ENCODE measurements at regions not wholly inside any gene's neighbourhood (a gene's known extent, or its start where the extent isn't known, plus 50 kb on each side); places are given as distances from the start of the nearest gene placed in this dataset. TPM values are rescaled to one million over a fixed set of nuclear protein-coding genes. Genes with fewer than 3 reads are reported as not detected.

DNA sequence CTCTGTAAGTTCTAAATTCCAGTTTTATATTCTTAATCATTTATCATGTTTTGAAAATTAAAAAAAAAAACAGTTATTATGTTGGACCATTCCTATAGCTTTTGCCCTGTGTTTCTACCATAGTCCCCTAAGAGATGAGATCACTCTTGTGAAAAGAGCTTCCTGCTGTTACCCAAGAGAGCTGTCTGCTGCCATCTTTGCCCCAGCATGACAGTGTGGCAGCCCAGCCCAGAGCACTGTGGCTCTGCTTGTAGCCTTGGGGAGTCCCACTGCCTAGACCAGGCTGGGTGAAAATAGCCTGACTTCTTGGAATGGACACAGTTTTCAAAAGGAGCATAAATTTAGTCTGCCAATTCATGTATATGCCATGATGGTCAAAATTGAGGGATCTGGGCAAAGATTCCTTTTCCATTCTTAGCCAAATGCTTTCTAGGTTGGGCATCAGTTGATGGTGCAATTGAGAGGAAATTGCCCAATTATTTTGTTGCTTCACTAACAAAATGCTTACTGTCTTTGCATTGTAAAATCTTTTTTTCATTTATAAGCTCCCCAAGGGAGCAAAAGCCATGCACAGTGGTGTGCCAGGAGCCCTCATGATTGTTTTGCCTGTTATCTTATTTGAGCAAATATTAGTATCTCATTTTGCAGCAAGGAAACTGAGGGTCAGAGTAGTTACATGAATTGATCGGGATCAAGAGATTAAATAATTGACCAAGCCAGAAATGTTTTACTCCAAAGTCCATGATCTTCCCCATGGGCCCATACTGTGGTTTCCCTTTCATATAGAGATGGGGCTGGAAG, 72.8 kb downstream of the ETS2 start:
- POLR2A ChIA-PET: no interaction called here
- no peaks in the 10 kb centered on the region for H3K27me3 ChIP-seq (ENCODE audit: control insufficient read depth, insufficient read depth, low read length)
- no peak for DNase-seq (ENCODE audit: low read depth)
- CTCF ChIA-PET: interaction anchor here (1.0 to 1.2 kb wide), 2 partner anchors 247 to 259 kb away, joined by 3 to 4 read pairs; no protein-coding TSS in a partner anchor
- no peak overlapping the region for H3K4me3 ChIP-seq (ENCODE audit: low read depth, low read length)
- TF ChIP-seq, protein P1, sequence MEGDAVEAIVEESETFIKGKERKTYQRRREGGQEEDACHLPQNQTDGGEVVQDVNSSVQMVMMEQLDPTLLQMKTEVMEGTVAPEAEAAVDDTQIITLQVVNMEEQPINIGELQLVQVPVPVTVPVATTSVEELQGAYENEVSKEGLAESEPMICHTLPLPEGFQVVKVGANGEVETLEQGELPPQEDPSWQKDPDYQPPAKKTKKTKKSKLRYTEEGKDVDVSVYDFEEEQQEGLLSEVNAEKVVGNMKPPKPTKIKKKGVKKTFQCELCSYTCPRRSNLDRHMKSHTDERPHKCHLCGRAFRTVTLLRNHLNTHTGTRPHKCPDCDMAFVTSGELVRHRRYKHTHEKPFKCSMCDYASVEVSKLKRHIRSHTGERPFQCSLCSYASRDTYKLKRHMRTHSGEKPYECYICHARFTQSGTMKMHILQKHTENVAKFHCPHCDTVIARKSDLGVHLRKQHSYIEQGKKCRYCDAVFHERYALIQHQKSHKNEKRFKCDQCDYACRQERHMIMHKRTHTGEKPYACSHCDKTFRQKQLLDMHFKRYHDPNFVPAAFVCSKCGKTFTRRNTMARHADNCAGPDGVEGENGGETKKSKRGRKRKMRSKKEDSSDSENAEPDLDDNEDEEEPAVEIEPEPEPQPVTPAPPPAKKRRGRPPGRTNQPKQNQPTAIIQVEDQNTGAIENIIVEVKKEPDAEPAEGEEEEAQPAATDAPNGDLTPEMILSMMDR (IDR thresholded peaks at IDR 0.05; ENCODE audit: insufficient read depth, low read depth, low read length): no peak
- no peaks in the 10 kb centered on the region for H3K36me3 ChIP-seq (ENCODE audit: control insufficient read depth, insufficient read depth, low read length)

DNA sequence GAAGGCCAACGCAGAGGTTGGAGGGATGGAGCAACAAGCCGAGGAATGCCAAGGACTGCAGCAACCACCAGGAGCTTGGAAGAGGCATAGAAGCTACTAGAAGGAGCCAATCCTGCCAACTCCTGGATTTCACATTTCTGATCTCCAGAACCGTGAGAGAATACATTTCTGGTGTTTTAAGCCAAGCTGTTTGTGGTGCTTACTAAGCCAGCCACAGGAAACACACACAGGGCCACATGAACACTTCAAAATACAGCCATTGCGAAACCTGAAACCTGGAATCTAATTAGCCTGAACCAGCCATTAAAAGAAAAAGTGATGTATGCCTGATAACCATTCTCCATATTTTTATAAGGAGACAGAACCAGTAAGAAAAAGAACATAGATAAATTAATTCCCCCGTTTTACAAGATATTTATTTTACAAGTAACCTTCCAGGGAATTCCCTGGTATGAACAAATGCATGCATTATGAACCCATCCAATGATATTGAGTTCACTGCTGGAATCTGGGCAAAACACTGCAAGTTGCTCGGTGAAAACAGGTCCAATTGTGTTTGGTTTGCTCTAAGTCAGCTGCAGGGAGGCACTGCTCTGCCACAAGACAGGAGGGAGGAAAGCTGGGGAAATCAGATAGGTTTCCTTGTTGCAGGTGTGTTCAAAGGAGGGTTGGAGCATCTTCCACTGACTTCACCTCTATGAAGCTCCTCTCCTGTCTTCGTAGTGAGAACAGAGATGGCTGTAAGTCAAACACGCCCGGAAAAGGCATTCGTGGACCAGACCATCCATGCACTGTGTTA, 70.2 kb downstream of the ETS2 start:
- no peak overlapping the region for H3K4me3 ChIP-seq (ENCODE audit: low read depth, low read length)
- H3K36me3 ChIP-seq (ENCODE audit: control insufficient read depth, insufficient read depth, low read length): no peaks in the 10 kb centered on the region
- TF ChIP-seq, protein P1 (IDR thresholded peaks at IDR 0.05; ENCODE audit: insufficient read depth, low read depth, low read length): no peak
- POLR2A ChIA-PET: interaction anchor here (0.6 kb wide), 1 partner anchor 120 kb away, joined by 3 read pairs; no protein-coding TSS in a partner anchor
- DNase-seq (ENCODE audit: low read depth): peak; percentile 62
- CTCF ChIA-PET: interaction anchor here (0.7 kb wide), 1 partner anchor 9 kb away, joined by 4 read pairs; no protein-coding TSS in a partner anchor
- H3K27me3 ChIP-seq (ENCODE audit: control insufficient read depth, insufficient read depth, low read length): no peaks in the 10 kb centered on the region

Small RNAs in the stretch of these regions (small RNA-seq; reads per million reads assigned to genes)
- not detected for gene RF00091 (ENCODE audit: insufficient read length, low read depth, low replicate concordance)
